ENCODE measurements at regions not wholly inside any gene's neighbourhood (a gene's known extent, or its start where the extent isn't known, plus 50 kb on each side); places are given as distances from the start of the nearest gene placed in this dataset.

- H3K4me3 ChIP-seq (ENCODE audit: low read depth, low read length, poor library complexity, severe bottlenecking), result no peak overlapping the region
- no TSS peak for BruUV-seq (replicated peaks)
- no peaks in the 10 kb centered on the region for H3K4me1 ChIP-seq (ENCODE audit: insufficient read depth, low read length, poor library complexity, severe bottlenecking)
- intact Hi-C loops (cut with micrococcal nuclease; ENCODE audit: unreplicated experiment), result no loop called here
- TF ChIP-seq EZH2 (IDR thresholded peaks at IDR 0.05; ENCODE audit: borderline replicate concordance, low read depth, low read length, poor library complexity, severe bottlenecking), result no peak
- TF ChIP-seq, protein P1, sequence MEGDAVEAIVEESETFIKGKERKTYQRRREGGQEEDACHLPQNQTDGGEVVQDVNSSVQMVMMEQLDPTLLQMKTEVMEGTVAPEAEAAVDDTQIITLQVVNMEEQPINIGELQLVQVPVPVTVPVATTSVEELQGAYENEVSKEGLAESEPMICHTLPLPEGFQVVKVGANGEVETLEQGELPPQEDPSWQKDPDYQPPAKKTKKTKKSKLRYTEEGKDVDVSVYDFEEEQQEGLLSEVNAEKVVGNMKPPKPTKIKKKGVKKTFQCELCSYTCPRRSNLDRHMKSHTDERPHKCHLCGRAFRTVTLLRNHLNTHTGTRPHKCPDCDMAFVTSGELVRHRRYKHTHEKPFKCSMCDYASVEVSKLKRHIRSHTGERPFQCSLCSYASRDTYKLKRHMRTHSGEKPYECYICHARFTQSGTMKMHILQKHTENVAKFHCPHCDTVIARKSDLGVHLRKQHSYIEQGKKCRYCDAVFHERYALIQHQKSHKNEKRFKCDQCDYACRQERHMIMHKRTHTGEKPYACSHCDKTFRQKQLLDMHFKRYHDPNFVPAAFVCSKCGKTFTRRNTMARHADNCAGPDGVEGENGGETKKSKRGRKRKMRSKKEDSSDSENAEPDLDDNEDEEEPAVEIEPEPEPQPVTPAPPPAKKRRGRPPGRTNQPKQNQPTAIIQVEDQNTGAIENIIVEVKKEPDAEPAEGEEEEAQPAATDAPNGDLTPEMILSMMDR (conservative IDR thresholded peaks at IDR 0.05; ENCODE audit: low read depth, low read length), result no peak
- H3K36me3 ChIP-seq (ENCODE audit: insufficient read depth, low read length, poor library complexity, severe bottlenecking), result no peaks in the 10 kb centered on the region
- no peaks in the 10 kb centered on the region for H3K9me3 ChIP-seq (ENCODE audit: low read depth, low read length, poor library complexity, severe bottlenecking)
- ChIA-PET CTCF (no interaction called here), POLR2A (ENCODE audit: low non-redundant PET) (no interaction called here)
- H3K27ac ChIP-seq (ENCODE audit: low read depth, low read length, poor library complexity, severe bottlenecking), result no peak overlapping the region
- DNase-seq (ENCODE audit: low spot score), result no peak
- no peaks in the 10 kb centered on the region for H3K27me3 ChIP-seq (replicated peaks; ENCODE audit: insufficient read depth, low read depth, low read length, poor library complexity)
Observed at GRCh38 chr1:100643471-100644196, 75.9 kb upstream of the VCAM1 start.

DNA sequence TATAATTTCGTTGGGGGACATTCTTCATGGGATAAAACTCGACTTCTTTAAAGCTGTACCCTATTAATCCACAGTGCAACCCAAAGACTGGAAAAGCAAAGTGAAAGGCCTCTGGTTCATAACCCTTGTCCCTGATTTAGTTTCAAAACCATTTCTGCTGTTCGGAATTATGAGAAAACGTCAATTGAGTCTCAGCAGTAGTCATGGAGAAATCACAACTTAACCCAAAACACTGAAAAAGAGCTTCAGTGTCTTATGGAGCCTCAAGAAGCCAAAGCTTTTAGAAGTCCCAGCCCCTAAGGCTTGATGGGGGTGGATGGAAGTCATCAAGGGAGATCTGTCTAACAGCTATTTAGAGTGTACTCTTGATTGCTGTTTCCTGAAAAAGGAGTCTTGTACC lies 73.5 kb upstream of the VCAM1 start:
- intact Hi-C loops (cut with micrococcal nuclease; ENCODE audit: unreplicated experiment), result no loop called here
- Histone ChIP-seq H3K9me3 (ENCODE audit: low read depth, low read length, poor library complexity, severe bottlenecking) (no peaks in the 10 kb centered on the region), H3K36me3 (ENCODE audit: insufficient read depth, low read length, poor library complexity, severe bottlenecking) (no peaks in the 10 kb centered on the region), H3K4me1 (ENCODE audit: insufficient read depth, low read length, poor library complexity, severe bottlenecking) (no peaks in the 10 kb centered on the region), H3K27ac (ENCODE audit: low read depth, low read length, poor library complexity, severe bottlenecking) (no peak overlapping the region), H3K27me3 (replicated peaks; ENCODE audit: insufficient read depth, low read depth, low read length, poor library complexity) (no peaks in the 10 kb centered on the region), H3K4me3 (ENCODE audit: low read depth, low read length, poor library complexity, severe bottlenecking) (no peak overlapping the region)
- DNase-seq (ENCODE audit: low spot score), result no peak
- POLR2A ChIA-PET (ENCODE audit: low non-redundant PET), result no interaction called here
- CTCF ChIA-PET, result no interaction called here
- no TSS peak for BruUV-seq (replicated peaks)
- no peak for TF ChIP-seq EZH2 (IDR thresholded peaks at IDR 0.05; ENCODE audit: borderline replicate concordance, low read depth, low read length, poor library complexity, severe bottlenecking)
- TF ChIP-seq, protein P1 (conservative IDR thresholded peaks at IDR 0.05; ENCODE audit: low read depth, low read length), result no peak

DNA sequence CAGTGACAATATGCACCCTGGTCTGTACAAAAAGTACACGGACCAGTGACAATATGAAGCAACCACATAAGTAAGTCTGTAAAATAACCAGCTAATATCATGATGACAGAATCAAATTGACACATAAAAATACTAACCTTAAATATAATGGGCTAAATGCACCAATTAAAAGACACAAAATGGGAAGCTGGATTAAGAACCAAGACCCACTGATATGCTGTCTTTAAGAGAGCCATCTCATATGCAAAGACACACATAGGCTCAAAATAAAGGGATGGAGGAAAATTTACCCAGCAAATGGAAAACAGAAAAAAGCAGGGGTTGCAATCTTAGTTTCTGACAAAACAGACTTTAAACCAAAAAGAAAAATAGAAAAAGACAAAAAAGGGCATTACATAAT lies 70.4 kb upstream of the VCAM1 start:
- no peak overlapping the region for H3K27ac ChIP-seq (ENCODE audit: low read depth, low read length, poor library complexity, severe bottlenecking)
- intact Hi-C loops (cut with micrococcal nuclease; ENCODE audit: unreplicated experiment), result no loop called here
- no peak for DNase-seq (ENCODE audit: low spot score)
- POLR2A ChIA-PET (ENCODE audit: low non-redundant PET), result no interaction called here
- CTCF ChIA-PET, result no interaction called here
- no peak overlapping the region for H3K4me3 ChIP-seq (ENCODE audit: low read depth, low read length, poor library complexity, severe bottlenecking)
- H3K36me3 ChIP-seq (ENCODE audit: insufficient read depth, low read length, poor library complexity, severe bottlenecking), result no peaks in the 10 kb centered on the region
- no peaks in the 10 kb centered on the region for H3K4me1 ChIP-seq (ENCODE audit: insufficient read depth, low read length, poor library complexity, severe bottlenecking)
- no peaks in the 10 kb centered on the region for H3K9me3 ChIP-seq (ENCODE audit: low read depth, low read length, poor library complexity, severe bottlenecking)
- TF ChIP-seq, protein P1 (conservative IDR thresholded peaks at IDR 0.05; ENCODE audit: low read depth, low read length), result no peak
- TF ChIP-seq EZH2 (IDR thresholded peaks at IDR 0.05; ENCODE audit: borderline replicate concordance, low read depth, low read length, poor library complexity, severe bottlenecking), result no peak
- BruUV-seq (replicated peaks), result no TSS peak
- H3K27me3 ChIP-seq (replicated peaks; ENCODE audit: insufficient read depth, low read depth, low read length, poor library complexity), result no peaks in the 10 kb centered on the region
